HG03196 (cell line): ENCODE measurements at regions not wholly inside any gene's neighbourhood (a gene's known extent, or its start where the extent isn't known, plus 50 kb on each side); places are given as distances from the start of the nearest gene placed in this dataset.
"Not testable (repeated sequence)": the region's sequence is repeated elsewhere in the genome, so short reads cannot be mapped to it uniquely, and the experiment has no call there.

Experiments
- ATAC-seq: cut with Tn5 transposase; IDR thresholded peaks from one replicate; pipeline ENCODE4 v1.9.1; 2021; ENCODE audit not compliant: unreplicated experiment

DNA sequence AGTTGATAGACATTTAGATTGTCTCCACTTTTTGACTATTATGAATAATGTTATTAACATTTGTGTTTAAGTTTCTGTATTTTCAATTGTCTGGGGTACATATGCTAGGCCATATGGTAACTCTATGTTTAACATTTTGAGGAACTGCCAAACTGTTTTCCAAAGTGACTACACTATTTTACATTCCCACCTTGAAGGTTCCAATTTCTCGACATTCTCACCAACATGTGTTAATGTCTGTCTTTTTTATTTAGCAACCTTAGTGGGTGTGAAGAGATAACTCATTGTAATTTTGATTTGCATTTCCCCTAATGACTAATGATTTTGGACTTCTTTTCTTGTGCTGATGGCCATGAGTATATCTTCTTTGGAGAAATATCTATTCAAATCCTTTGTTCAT lies 832.4 kb downstream of the DNAJB9 start:
- no peak for ATAC-seq

DNA sequence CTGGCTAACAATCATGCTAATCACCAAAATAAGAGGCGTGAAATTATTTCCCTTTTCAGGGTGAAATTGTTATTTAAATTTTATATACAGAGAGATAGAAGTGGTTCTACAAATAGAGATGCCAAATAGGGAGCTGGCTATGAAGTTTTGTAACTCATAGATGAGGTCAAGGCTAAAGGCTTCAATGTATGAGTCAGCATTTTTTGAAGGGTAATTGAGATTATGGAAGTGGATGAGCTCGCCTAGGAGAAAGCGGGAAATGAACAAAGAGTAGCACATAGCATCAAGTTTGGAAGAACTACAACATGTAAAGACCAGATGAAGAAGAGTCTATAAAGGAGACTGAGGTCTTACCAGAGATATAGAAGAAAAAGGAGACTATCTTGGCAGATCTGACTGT lies 838.1 kb downstream of the DNAJB9 start:
- ATAC-seq, result no peak

DNA sequence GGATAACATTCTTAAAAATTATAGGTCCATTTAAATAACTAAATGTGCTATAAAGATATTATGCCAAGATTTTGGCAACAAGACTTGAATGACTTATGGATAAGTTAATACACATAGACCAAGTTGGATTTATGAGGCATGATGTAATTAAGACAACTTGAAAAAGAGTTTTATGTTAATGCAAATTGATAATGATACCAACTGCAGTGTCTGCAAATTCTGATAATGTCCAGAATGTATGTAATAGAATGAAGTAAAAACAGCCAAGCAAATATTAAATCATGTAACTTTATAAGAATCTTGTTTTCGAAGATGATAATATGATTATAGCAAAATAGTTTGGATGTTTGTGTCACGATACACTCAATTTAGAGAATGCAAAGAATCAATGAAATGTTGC lies 868.3 kb downstream of the DNAJB9 start:
- ATAC-seq, result no peak

DNA sequence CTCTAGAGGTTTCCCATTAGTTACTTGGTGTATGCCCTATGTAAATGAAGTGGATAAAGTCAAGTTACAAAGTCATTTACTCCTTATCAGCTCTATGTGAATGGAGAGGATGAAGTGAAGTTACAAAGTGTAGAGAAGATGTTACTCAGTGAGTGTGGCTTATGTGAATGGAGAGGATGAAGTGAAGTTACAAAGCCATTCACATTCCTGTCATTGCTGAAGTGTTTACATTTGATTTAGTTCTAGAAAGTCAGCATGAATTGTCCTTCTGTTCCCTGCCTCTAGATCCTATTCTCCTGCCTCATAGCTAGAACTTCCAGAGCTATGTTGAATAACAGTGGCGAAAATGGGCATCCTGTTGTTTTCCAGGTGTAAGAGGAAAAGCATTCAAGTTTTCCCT lies 880.1 kb downstream of the DNAJB9 start:
- ATAC-seq, result no peak

DNA sequence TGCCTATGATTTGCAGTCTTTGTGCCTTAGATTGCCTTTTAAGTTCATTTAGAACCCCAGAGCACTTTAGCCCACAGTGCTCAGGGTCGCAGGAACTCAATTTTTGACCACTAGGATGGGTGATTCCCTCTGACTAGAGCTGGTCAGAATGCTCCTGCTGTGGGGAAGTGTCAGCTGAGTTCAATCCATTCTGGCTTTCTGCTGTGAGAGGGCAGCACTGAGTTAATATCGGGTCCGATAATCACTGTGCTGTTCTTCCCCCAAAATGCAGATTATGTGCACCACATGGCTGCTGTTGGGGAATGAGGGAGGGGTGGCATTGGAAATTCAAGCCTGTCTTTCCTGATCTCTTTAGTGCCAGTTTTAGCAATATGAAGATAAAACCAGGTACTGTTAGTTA lies 886.4 kb downstream of the DNAJB9 start:
- no peak for ATAC-seq

DNA sequence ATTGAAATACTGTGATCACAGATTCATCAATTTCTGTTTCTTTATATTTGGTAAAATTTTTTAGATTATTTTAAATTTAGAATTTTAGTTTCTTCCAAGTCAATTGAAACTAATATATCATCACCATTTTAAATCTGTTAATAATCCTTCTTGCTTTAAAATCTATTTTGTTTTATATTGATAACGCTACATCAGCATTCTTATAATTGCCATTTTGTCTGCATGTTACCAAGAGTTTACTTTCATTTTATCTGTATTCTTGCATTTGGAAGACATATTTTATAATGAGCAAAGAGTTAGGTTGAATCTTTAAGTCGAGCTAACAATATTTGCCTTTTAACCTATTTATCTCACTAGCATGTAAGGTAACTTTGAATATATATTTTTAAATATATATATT lies 890.6 kb downstream of the DNAJB9 start:
- ATAC-seq, result no peak

DNA sequence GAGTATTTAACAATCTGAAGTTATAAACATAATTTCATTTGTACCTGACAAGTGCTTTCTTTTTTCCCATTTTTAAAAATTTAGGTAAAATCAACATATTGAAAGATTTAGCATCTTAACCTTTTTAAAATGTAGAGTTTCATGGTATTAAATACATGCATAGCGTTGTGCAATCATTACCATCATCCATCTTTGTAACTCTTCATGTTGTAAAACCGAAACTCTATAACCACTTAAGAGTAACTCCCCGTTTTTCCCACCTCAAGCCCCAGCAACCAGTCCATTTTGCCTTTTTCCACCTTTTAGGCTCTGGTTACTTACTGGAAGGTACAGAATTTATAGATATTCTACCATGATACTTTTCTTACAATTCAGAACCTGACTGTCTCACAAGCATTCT lies 892.5 kb downstream of the DNAJB9 start:
- no peak for ATAC-seq

DNA sequence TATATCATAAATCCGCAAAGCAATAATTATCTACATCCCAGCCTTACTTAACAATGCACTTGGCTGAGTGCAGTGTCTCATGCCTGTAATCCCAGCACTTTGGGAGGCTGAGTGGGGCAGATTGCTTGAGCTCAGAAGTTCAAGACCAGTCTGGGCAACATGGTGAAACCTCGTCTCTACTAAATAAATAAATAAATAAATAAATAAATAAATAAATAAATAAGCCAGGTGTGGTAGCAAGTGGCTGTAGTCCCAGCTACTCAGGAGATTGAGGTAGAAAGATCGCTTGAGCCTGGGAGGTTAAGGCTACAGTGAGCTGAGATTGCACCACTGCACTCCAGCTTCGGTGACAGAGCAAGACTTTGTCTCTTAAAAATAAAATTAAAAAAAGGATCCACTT lies 898.1 kb downstream of the DNAJB9 start:
- ATAC-seq, result not testable (repeated sequence)

DNA sequence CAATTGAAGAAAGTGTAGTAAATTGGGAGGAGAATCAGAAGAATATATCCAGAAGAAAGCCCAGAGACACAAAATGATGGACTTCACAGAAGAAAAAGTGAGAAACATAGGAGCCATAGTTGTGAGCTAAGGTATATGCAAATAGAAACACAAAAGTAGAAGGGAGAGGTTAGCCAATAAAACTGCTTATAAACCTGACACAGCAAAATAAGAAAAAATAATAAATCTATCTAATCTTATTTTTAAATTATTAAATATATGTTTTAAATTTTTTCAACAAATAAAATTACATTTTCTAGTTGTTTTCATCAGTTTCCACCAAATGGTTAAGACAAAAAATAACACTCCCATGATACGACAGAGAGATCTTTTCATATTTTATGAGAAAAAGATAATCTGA lies 903.5 kb downstream of the DNAJB9 start:
- ATAC-seq, result no peak

DNA sequence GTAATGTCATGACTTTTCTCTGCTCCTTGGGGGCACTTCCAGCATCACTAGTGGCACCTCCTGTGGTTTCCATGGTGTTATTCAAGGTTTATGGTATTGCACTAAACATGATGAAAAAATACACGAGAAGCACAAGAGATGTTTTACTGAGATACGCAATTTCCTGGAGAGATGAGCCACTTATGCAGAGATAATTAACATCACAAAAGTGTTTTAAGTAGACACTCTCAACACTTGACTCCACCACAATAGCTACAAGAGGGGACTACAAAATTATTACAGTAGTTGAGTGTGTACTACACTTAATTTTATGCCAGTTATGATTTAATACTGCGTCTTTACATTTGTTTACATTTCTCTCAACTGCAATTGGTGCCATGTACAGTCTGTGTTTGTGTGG lies 906.7 kb downstream of the DNAJB9 start:
- no peak for ATAC-seq

DNA sequence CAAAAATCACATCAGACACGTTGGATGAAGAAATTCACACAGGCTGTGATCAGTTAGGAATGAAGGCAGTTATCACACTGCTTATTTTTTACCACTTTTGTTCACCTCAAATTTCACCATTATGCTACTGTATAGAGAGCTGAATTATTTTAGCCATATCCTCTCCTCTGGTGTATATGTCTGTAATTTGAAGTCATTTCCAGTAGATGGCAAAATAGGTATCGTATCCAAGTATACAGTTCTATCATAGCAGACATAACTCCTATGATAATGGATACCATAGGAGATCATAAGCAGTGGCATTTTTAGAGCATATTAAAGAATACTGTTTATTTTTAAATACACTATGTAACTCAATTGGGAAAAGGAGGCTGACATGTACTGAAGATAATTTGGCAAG lies 909.7 kb downstream of the DNAJB9 start:
- no peak for ATAC-seq

DNA sequence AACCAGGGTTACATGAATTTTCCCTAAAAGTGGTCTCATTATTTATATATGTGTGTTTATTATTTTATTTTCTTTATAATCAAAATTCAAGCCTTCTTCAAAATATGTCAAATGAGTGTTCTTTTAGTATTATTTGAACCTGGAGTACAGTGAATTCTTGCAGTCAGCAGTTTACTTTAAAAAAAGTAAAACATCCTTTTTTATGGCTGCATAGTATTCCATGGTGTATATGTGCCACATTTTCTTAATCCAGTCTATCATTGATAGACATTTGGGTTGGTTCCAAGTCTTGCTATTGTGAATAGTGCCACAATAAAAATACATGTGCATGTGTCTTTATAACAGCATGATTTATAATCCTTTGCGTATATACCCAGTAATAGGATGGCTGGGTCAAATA lies 920.9 kb downstream of the DNAJB9 start:
- not testable (repeated sequence) for ATAC-seq

DNA sequence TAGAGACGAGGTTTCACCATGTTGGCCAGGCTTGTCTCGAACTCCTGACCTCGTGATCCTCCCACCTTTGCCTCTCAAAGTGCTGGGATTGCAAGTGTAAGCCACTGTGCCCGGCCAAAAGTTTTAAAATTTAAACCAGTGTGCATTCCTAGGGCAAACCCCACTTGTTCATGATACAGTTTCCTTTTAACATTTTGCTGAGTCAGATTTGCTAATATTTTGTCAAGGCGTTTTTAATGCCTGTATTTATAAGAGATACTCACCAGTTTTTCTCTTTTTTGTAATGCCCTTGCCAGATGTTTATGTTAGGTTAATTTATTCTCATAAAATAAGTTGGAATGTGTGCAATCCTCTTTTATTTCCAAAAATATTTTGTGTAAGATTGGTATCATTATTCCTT lies 927.4 kb downstream of the DNAJB9 start:
- ATAC-seq, result no peak

DNA sequence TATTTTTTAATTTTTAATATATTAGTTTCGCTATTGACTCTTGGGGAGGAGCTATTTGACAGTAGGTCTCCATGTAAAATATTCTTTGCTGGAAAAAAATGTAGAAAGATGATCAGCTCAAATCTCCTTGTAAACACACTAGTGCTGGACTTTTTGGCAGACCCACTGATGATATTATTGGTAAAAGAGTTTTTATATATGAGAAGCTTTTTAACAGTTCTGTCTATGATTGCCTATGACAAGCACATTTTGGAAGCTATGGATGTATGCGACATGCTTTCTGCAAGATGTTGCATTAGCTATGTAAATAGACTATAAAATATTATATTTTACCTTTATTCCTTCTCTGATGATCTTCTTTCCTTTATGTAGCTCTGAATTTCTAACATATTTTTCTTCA lies 928.5 kb downstream of the DNAJB9 start:
- ATAC-seq, result no peak

DNA sequence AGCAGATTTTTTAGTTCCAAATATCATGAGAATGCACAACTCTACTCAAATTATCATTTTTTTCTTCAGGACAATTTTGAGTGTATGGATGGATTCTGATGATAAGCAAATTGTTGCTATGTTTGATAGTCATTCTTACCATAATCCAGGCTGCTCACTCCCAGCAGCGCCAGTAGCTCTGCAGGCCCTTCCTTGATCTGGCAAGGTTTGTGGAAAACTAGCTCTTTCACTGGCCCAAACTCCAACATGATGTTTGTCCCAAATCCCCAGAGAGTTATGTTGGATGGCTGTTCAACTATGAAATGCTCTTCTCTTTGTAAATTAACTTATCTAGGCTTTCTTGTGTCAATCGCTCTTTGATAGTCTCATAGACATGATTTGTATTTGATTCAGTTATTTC lies 933.7 kb downstream of the DNAJB9 start:
- no peak for ATAC-seq

DNA sequence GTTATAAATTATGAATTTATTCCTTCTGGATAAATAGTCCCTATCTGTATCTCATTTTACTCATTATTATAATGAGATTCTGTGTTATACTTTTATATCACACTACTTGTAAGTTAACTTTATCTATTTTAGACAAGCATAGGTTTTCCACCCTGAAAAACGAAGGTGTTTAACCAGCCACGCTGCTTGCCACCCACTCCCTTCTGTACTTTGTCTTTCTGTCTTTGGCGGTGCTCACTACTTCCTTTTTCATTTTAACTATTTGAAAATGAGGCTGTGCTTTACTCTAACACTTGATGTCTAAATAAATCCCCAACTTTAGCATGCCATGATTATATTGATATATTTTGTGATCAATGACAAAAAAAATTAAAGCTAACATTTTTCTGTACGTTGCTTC lies 952.9 kb downstream of the DNAJB9 start:
- ATAC-seq, result no peak

DNA sequence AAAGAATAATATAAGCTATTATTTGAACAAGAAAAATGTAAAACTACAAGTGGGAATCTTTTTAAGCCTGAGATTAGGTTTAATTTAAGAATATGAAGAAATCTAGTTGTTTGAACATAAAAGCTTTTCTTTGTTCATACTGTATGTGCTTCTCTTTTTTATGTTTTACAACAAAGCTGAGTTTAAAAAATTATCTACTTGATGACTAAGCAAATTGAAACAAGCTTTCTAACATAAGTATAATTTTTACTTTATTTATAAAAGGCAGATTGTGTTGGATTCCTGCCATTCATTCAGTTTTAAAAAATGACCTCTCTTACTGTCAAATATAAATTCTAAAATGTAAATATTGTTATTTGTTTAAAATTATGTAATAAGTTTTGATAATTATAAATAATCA lies 958.2 kb downstream of the DNAJB9 start:
- no peak for ATAC-seq

DNA sequence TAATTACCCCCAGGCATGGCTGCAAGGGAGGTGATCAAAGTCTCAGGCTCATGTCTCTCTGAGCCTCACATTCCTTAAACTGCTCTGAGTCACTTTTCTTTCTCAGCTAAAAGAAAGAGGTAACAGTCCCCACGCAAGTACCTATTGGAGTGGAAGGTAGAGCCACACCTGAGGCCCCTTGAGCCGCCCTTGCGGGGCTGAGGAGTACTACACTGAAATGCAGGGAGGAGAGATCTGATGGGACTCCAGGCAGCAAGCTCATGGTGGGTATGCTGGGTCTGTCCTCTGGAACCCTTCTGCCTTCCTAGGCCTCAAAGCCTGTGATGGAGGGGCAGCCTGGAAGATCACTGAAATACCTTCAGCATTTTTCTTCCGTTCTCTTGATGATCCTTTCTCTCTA lies 960.0 kb downstream of the DNAJB9 start:
- no peak for ATAC-seq

DNA sequence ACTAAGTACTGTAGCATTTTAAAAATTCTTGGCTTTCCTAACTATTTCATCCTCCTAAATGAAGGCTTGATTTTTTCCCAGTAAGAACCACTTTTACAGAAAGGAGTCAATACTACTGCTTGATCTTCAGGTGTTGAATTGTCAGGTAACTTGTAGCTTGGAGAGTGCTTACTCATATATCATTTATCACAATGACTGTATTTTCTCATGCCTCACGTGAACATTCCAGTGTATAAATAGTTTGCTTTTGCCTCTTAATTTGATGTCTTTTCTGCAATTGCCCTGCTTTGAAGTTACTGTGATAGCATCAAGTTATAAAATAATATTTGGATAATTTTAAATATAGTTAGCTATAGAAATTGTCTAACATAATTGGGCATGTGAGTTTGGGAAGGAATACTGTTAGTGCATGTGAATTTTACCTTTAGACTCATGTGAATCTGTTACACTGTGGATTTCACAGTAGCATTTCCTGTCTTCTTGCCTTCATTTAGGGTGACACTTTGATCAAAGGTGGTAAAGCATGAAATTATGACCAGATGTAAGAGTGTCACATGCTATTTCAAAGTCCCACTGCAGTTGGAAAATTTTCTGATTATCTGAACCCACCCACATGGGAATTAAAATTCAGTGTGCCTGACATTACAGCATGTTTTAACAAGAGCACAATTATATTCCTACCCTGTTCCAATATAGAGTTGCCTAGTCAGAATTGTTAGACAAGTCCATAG lies 962.8 kb downstream of the DNAJB9 start:
- no peak for ATAC-seq

DNA sequence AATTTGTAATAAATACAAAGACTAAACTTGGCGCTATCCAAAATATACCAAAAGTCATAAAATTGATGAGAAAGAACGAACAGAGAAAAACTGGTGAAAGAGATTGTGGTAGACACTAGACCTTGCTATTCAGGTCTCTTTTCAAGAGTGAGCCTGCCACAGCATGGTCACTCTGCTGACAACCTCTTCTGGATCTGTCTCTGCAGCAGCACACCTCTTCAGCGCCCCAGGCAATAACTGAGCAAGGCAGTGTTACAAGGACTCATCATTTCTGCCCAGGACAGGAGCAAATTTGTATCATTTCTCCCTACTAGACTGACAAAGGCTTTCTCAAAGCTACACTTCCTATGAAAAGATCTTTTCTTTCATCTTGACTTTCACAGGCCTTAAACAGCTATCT lies 976.0 kb downstream of the DNAJB9 start:
- ATAC-seq, result no peak

DNA sequence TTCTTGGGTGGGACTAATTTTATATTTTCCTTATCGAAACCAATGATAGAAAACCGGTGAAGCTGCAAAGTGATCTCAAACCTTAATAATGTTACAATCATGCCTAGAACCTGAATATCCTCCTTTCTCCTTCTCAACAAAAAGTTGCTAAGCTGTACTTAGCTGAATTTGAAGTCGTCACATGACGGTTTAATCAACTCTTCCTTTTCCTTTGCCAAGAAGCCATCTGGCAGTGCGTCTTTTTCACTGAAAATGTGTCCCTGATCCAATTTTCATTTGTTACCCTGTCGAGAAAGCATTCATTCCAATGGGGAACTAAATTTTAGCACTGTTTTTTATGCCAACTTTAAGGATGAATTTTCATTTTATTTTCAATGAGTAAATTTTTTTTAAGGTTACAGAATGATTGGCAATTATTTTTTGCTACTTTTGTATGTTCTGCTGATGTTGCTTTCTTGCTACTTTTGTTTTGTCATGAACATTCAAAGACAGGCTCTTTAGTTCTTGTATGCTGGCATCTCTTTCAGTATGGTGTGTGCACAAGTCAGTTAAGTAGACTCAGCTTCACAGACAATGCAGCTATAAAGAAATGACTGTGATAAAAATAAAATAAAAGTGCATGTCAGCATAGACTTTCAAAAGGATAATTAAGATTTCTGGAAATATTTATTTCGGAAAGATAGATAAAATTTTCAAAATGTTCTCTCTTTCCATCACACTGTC lies 980.0 kb downstream of the DNAJB9 start:
- ATAC-seq, result no peak

DNA sequence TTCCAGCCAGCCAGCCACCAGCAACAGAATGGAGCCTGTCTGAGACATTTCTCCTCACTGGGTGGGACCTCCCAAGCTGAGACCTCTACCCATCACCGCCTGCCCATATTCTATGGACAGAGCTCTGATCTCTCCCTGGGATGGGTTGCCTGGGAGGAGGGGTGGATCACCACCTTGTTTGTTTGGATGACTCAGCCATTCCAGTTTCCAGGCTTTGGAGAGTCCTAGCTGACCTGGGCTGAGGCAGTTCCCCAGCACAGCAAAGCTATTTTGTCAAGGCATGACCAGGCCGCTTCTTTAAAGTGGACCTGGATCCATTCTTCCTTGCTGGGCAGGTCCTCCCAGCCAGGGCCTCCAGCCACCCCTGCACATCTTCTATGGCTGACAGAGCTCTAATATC lies 982.3 kb downstream of the DNAJB9 start:
- ATAC-seq, result no peak

DNA sequence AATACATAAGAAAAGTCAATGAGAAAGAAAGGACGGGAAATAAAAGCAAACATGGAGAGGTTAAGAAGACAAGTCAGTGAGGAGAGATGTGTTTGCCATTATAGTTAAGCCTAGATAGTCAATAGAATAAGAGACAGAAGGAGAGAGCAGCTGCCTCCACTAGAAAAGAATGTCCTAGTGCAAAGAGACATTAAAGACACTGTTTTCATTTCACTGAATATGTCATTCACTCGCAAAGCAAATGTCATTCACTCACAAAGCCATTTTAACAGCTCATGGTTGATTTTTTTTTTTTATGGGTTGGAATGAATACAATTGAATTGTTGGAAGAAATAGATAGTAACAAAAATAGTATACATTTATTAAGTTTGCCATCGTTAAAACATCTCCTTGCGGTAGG lies 1007.6 kb downstream of the DNAJB9 start:
- ATAC-seq, result no peak
